ENCODE measurements at regions not wholly inside any gene's neighbourhood (a gene's known extent, or its start where the extent isn't known, plus 50 kb on each side); places are given as distances from the start of the nearest gene placed in this dataset.
"Not testable (repeated sequence)": the region's sequence is repeated elsewhere in the genome, so short reads cannot be mapped to it uniquely, and the experiment has no call there.

DNA sequence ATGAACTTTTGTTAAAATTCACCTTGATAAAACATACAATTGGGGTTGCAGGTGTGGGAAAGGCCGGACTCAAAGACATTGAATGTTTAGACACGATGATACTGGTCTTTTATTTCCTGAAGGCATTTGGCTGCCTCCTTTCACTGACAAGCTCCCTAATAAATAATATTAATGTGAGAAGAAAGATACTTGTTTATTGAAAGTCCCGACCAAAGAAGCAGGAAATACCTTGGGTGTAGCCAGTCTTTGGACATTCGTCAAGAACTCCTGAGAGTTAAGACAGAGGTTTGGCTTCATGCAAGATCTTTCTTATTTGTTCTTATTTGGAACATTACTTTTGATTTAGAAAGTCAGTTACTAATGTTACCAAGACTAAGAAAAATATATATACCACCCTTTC, 1133.8 kb upstream of the SEL1L start:
- TF ChIP-seq, protein P1, sequence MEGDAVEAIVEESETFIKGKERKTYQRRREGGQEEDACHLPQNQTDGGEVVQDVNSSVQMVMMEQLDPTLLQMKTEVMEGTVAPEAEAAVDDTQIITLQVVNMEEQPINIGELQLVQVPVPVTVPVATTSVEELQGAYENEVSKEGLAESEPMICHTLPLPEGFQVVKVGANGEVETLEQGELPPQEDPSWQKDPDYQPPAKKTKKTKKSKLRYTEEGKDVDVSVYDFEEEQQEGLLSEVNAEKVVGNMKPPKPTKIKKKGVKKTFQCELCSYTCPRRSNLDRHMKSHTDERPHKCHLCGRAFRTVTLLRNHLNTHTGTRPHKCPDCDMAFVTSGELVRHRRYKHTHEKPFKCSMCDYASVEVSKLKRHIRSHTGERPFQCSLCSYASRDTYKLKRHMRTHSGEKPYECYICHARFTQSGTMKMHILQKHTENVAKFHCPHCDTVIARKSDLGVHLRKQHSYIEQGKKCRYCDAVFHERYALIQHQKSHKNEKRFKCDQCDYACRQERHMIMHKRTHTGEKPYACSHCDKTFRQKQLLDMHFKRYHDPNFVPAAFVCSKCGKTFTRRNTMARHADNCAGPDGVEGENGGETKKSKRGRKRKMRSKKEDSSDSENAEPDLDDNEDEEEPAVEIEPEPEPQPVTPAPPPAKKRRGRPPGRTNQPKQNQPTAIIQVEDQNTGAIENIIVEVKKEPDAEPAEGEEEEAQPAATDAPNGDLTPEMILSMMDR (IDR thresholded peaks at IDR 0.05): no peak
- no peak for DNase-seq (ENCODE audit: extremely low spot score, unreplicated experiment)
- Mint-ChIP-seq H3K36me3 (ENCODE audit: unreplicated experiment) (no peaks in the 10 kb centered on the region), H3K4me1 (ENCODE audit: unreplicated experiment) (no peaks in the 10 kb centered on the region), H3K27me3 (ENCODE audit: unreplicated experiment) (no peaks in the 10 kb centered on the region), H3K4me3 (ENCODE audit: unreplicated experiment) (no peak overlapping the region), H3K9me3 (ENCODE audit: unreplicated experiment) (no peaks in the 10 kb centered on the region), H3K27ac (ENCODE audit: unreplicated experiment) (no peak overlapping the region)

DNA sequence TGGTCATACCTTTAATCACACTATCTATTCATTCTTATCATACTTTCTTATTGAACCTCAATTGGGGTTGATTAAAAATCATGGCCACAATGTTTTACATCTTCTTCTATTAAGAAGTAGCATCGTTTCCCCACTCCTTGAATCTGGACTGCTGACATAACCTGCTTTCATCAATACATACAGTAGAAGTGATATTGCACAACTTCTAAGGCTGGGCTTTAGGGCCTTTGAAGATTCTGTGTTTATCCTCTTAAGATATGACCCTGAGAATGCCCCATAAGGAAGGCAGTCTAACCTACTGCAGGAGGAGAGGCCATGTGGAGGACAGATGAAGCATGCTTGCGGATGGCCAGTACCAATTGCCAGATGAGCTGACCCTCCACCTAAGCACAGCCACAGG, 1142.8 kb upstream of the SEL1L start:
- H3K36me3 Mint-ChIP-seq (ENCODE audit: unreplicated experiment): no peaks in the 10 kb centered on the region
- H3K9me3 Mint-ChIP-seq (ENCODE audit: unreplicated experiment): peaks cover 8% of the 10 kb centered on the region
- H3K27ac Mint-ChIP-seq (ENCODE audit: unreplicated experiment): no peak overlapping the region
- DNase-seq (ENCODE audit: extremely low spot score, unreplicated experiment): no peak
- H3K4me1 Mint-ChIP-seq (ENCODE audit: unreplicated experiment): no peaks in the 10 kb centered on the region
- no peaks in the 10 kb centered on the region for H3K27me3 Mint-ChIP-seq (ENCODE audit: unreplicated experiment)
- TF ChIP-seq, protein P1 (IDR thresholded peaks at IDR 0.05): no peak
- no peak overlapping the region for H3K4me3 Mint-ChIP-seq (ENCODE audit: unreplicated experiment)

DNA sequence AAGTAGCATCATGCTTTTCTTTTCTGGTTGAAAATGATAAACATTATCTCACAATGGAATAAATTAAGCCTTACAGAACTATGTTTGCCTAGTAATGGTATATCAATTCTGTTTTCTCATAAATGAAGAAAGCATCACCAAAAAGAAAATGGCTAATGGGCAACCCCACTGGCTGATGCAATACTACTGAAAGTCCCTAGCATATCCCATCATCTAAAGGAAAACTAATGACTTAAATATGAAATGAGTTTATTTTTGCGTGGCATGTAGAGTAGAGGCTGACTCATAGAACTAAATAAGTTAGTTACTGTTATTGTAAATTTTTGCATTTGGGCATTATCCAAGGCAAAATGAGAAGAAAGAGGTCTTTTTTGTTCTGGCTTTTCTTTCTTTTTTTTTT, 1156.3 kb upstream of the SEL1L start:
- TF ChIP-seq, protein P1 (IDR thresholded peaks at IDR 0.05): no peak
- no peak overlapping the region for H3K27ac Mint-ChIP-seq (ENCODE audit: unreplicated experiment)
- H3K4me1 Mint-ChIP-seq (ENCODE audit: unreplicated experiment): no peaks in the 10 kb centered on the region

DNA sequence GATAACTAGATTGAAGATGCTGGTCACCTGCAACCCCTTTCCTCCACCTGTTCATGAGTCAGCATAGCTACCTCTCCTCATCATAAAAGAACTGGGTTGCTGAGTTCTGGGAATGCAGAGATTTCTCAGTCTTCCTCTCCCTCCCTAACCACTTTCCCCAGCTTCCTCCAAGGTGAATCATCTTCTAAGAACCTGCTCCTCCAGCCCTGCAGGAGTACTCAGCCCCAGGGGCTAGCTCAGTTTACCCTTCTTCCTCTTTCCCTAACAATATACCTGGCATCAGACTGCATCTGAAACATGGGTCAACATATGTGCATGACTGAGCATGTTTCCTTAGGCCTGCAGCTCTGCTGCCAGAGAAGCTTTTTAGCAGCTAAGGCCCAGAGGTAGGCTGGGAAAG, 1157.5 kb upstream of the SEL1L start:
- not testable (repeated sequence) for H3K36me3 Mint-ChIP-seq (ENCODE audit: unreplicated experiment); DNase-seq (ENCODE audit: extremely low spot score, unreplicated experiment); H3K4me1 Mint-ChIP-seq (ENCODE audit: unreplicated experiment); H3K4me3 Mint-ChIP-seq (ENCODE audit: unreplicated experiment); H3K27me3 Mint-ChIP-seq (ENCODE audit: unreplicated experiment); H3K9me3 Mint-ChIP-seq (ENCODE audit: unreplicated experiment); H3K27ac Mint-ChIP-seq (ENCODE audit: unreplicated experiment)

More for the DNA sequence above, 1156.3 kb upstream of the SEL1L start:
- no peaks in the 10 kb centered on the region for H3K9me3 Mint-ChIP-seq (ENCODE audit: unreplicated experiment)
- no peaks in the 10 kb centered on the region for H3K36me3 Mint-ChIP-seq (ENCODE audit: unreplicated experiment)
- no peak for DNase-seq (ENCODE audit: extremely low spot score, unreplicated experiment)
- no peak overlapping the region for H3K4me3 Mint-ChIP-seq (ENCODE audit: unreplicated experiment)
- H3K27me3 Mint-ChIP-seq (ENCODE audit: unreplicated experiment): no peaks in the 10 kb centered on the region

DNA sequence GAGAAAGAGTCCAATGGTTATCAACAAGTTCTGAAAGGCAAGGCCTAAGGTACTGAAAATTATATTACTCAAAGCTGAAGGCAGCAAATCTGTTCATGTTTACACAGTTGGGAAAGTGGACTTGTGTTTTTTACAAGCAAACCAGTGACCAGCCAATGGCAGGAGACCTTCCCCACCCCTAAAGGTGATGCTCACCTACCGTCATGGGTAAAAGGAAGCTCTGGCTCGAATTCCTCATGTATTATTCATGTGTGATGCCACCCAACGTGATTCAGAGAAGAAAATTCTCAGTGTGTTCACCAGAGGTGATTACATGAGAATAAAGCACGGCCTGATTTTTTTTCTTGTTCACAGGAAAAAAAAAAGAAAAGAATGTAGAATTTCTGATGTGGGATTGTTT, 1161.2 kb upstream of the SEL1L start:
- H3K27ac Mint-ChIP-seq (ENCODE audit: unreplicated experiment): no peak overlapping the region
- TF ChIP-seq, protein P1 (IDR thresholded peaks at IDR 0.05): no peak
- no peak for DNase-seq (ENCODE audit: extremely low spot score, unreplicated experiment)

DNA sequence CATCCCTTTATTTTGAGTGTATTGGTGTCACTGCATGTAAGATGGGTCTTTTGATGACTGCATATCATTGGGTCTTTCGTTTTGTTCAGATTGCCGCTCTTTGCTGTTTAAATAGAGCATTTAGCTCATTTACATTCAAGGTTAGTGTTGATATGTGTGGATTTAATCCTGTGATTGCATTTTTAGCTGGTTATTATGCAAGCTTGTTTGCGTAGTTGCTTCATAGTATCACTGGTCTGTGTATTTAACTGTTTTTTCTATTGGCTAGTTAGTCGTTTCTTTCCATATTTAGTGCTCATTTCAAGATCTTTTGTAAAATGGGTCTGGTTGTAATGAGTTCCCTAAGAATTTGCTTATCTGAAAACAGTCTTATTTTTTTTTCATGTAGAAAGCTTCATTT, 1170.6 kb upstream of the SEL1L start:
- DNase-seq (ENCODE audit: extremely low spot score, unreplicated experiment): no peak
- no peak overlapping the region for H3K27ac Mint-ChIP-seq (ENCODE audit: unreplicated experiment)
- TF ChIP-seq, protein P1 (IDR thresholded peaks at IDR 0.05): no peak
- H3K4me3 Mint-ChIP-seq (ENCODE audit: unreplicated experiment): no peak overlapping the region
- H3K9me3 Mint-ChIP-seq (ENCODE audit: unreplicated experiment): peaks cover 8% of the 10 kb centered on the region
- H3K27me3 Mint-ChIP-seq (ENCODE audit: unreplicated experiment): no peaks in the 10 kb centered on the region
- H3K4me1 Mint-ChIP-seq (ENCODE audit: unreplicated experiment): no peaks in the 10 kb centered on the region
- no peaks in the 10 kb centered on the region for H3K36me3 Mint-ChIP-seq (ENCODE audit: unreplicated experiment)

More for the DNA sequence above, 1161.2 kb upstream of the SEL1L start:
- no peaks in the 10 kb centered on the region for H3K4me1 Mint-ChIP-seq (ENCODE audit: unreplicated experiment)
- no peaks in the 10 kb centered on the region for H3K36me3 Mint-ChIP-seq (ENCODE audit: unreplicated experiment)
- H3K27me3 Mint-ChIP-seq (ENCODE audit: unreplicated experiment): no peaks in the 10 kb centered on the region
- H3K4me3 Mint-ChIP-seq (ENCODE audit: unreplicated experiment): no peak overlapping the region
- no peaks in the 10 kb centered on the region for H3K9me3 Mint-ChIP-seq (ENCODE audit: unreplicated experiment)

Data from osteocyte (in vitro differentiated cells).